GM12864 (cell line): ENCODE measurements at regions not wholly inside any gene's neighbourhood (a gene's known extent, or its start where the extent isn't known, plus 50 kb on each side); places are given as distances from the start of the nearest gene placed in this dataset.

Experiments used
- DNase-seq: peaks from one replicate; pipeline ENCODE4 v3.0.0-alpha.2; 2011; ENCODE audit warnings: low read depth
- H3K4me3 ChIP-seq: 2 replicates; pipeline ENCODE4 v1.5.1; 2011; ENCODE audit warnings: mild to moderate bottlenecking, low read depth, low read length, control low read depth
- TF ChIP-seq, protein P1 (sequence below): IDR thresholded peaks from 2 replicates; pipeline ENCODE4 v1.5.1; 2011; ENCODE audit warnings: low read depth, mild to moderate bottlenecking, moderate library complexity, low read length, control low read depth, inconsistent platforms; ENCODE audit errors: missing control alignments

DNA sequence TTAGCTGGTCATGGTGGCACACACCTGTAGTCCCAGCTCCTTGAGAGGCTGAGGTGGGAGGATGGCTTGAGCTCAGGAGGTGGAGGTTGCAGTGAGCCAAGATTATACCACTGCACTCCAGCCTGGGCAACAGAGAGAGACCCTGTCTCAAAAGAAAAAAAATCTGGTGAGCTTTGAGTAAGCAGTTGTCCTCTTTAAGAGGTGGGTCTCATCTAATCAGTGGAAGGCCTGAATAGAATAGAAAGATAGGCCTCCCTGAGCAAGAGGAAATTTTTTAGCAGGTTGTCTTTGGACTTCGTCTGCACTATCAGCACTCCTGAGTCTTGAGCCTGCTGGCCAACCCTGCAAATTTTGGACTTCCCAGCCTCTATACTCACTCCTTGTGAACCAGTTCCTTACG is 266.0 kb upstream of the ZFHX3 start:
- H3K4me3 ChIP-seq, result no peak overlapping the region
- no peak for DNase-seq
- TF ChIP-seq, protein P1, sequence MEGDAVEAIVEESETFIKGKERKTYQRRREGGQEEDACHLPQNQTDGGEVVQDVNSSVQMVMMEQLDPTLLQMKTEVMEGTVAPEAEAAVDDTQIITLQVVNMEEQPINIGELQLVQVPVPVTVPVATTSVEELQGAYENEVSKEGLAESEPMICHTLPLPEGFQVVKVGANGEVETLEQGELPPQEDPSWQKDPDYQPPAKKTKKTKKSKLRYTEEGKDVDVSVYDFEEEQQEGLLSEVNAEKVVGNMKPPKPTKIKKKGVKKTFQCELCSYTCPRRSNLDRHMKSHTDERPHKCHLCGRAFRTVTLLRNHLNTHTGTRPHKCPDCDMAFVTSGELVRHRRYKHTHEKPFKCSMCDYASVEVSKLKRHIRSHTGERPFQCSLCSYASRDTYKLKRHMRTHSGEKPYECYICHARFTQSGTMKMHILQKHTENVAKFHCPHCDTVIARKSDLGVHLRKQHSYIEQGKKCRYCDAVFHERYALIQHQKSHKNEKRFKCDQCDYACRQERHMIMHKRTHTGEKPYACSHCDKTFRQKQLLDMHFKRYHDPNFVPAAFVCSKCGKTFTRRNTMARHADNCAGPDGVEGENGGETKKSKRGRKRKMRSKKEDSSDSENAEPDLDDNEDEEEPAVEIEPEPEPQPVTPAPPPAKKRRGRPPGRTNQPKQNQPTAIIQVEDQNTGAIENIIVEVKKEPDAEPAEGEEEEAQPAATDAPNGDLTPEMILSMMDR, result no peak

- H3K4me3 ChIP-seq, result no peak overlapping the region
- TF ChIP-seq, protein P1, result no peak
- DNase-seq, result no peak
These were observed 264.2 kb upstream of the ZFHX3 start for GRCh38 chr16:73311857-73312723.

DNA sequence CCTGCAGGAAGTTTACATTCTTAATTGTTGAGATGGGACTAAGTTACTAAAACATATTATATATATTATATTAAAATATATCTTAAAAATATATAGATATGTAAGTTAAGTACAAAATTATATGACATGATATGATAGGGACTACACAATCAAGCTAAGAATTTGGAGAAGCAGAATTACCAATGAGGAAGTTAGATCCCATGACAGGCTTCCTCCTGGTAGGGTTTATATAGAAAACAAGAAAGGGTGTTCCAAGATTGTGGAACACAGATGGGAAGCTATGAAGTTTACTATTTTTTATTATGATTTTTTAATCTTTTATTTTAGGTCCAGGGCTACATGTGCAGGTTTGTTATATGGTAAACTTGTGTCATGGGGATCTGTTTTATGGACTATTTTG is 260.8 kb upstream of the ZFHX3 start:
- DNase-seq, result no peak
- H3K4me3 ChIP-seq, result no peak overlapping the region
- TF ChIP-seq, protein P1, result no peak

- no peak overlapping the region for H3K4me3 ChIP-seq
- DNase-seq, result no peak
- TF ChIP-seq, protein P1, result no peak
These were observed 259.0 kb upstream of the ZFHX3 start for GRCh38 chr16:73306901-73307413.

DNA sequence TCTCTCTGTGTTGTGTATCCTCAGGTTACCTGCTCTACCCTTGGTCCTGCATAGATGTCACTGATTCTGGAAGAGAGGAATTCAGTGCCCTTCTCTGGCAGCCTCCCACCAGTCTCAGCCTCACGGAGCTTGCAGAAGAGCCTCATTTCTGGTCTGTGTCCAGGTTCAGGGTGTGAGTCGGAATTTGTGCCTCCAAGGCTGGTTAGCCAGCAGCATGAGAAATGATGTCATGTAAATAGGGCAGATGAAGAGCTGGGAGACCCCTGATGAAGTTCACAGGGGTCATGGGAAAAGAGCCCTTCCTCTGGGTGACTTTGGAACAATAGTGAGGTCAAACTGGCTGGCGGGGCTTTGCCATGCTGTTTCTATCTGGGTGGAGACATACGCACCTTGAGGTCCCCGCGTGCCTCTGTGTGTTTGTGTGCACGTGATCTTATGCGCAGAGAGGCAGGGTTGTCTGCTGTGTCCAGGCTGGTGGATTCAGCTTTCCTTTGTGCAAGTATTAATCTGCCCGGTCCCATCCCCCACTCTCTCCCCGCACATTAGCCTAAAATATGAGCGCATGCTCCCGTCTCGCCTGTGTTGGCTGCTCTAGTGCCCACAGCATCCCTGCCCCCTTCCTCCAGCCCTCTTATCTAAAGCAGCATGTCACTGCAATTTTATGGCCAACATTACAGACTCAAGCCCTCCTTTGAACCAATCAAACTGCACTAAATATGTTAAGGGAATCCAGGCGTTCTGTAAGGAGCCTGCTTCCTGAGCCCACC is 256.3 kb upstream of the ZFHX3 start:
- no peak for DNase-seq
- no peak overlapping the region for H3K4me3 ChIP-seq
- TF ChIP-seq, protein P1, result no peak

- TF ChIP-seq, protein P1, result no peak
- no peak overlapping the region for H3K4me3 ChIP-seq
- no peak for DNase-seq
These were observed 255.0 kb upstream of the ZFHX3 start for GRCh38 chr16:73302942-73303341.
